Gastrocnemius medialis (tissue), 4 donors: ENCODE measurements at regions not wholly inside any gene's neighbourhood (a gene's known extent, or its start where the extent isn't known, plus 50 kb on each side); places are given as distances from the start of the nearest gene placed in this dataset.

Experiments
- CTCF ChIP-seq, 5 experiments: fragments of 450-650 bp in 3 of 5; fragments of 200-600 bp in 2 of 5; sonication (generic) in 2 of 5; IDR thresholded peaks in 4 of 5; conservative IDR thresholded peaks in 1 of 5; 1 replicate in 4 of 5; 2 replicates in 1 of 5; pipeline ENCODE4 v1.5.1; 2016 to 2019; ENCODE audit warnings: antibody characterized with exemption in 5 of 5, mild to moderate bottlenecking in 3 of 5, moderate library complexity in 3 of 5
- POLR2A ChIP-seq, 2 donors: fragments of 450-650 bp; IDR thresholded peaks; one replicate each; pipeline ENCODE4 v1.6.1; 2017; ENCODE audit warnings: antibody characterized with exemption in 2 of 2, mild to moderate bottlenecking in 2 of 2, moderate library complexity in 2 of 2

DNA sequence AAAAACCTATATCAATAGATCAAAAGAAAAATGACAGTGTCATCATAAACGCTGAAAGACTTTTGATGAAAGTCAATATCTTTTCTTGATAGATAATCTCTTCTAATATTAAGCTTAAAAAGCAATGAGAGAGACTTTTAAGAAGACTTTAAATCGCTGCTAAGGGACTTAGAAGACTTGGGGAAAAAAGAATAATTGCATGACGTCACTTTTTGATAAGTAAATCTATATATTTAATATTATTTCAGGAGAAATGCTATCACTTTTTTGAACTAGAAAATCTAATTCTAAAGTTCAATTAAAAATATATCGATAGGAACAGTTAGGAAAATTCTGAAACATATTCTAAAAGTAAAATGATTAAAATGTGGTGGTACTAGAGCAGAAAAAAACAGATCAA is 78.7 kb upstream of the TSHZ2 start:
- no peak for TF ChIP-seq POLR2A (IDR thresholded peaks at IDR 0.05)
- no peak for TF ChIP-seq CTCF (IDR thresholded peaks at IDR 0.05 in 4 of 5, conservative IDR thresholded peaks at IDR 0.05 in 1 of 5)
